Amniotic stem cell (primary cell): ENCODE measurements at regions not wholly inside any gene's neighbourhood (a gene's known extent, or its start where the extent isn't known, plus 50 kb on each side); places are given as distances from the start of the nearest gene placed in this dataset.
"Not testable (repeated sequence)": the region's sequence is repeated elsewhere in the genome, so short reads cannot be mapped to it uniquely, and the experiment has no call there.

Experiments used
- DNase-seq: peaks from one replicate; lab custom pipeline; 2025; lab: John Stamatoyannopoulos, UW

DNA sequence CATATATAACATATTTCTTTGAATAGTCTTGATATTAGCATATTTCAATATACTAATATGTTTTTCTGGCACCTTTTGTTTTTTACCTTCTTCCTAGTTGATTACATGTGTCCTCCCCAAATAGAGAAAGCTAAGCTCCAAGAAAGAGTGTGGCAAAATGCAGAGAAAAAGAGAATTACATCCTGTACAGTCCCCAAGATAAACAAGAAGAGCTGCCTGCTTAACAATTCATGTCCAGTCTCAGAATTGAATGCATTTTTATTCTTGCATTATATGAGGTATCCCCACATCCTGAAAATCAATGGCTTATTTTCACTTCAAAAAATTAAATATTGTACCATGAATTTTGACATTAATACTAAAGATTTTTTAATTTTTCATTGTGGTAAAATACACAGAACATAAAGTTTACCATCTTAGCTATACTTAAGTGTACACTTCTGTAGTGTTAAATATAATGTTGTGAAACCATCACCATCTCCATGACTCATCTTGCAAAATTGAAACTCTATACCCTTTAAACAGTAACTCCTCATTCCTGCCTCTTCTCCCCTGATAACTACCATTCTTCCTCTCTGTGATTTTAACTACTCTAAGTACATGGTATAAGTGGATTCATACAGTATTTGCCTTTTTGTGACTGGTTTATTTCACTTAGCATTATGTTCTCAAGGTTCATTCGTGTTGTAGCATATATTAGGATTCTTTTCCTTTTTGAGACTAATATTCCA is 490.3 kb downstream of the COL12A1 start:
- no peak for DNase-seq

GRCh38 chr6:74713941-74714340 is 491.9 kb downstream of the COL12A1 start:
- no peak for DNase-seq

GRCh38 chr6:74705451-74705850 is 500.4 kb downstream of the COL12A1 start:
- no peak for DNase-seq

GRCh38 chr6:74704540-74704939 is 501.3 kb downstream of the COL12A1 start:
- not testable (repeated sequence) for DNase-seq

DNA sequence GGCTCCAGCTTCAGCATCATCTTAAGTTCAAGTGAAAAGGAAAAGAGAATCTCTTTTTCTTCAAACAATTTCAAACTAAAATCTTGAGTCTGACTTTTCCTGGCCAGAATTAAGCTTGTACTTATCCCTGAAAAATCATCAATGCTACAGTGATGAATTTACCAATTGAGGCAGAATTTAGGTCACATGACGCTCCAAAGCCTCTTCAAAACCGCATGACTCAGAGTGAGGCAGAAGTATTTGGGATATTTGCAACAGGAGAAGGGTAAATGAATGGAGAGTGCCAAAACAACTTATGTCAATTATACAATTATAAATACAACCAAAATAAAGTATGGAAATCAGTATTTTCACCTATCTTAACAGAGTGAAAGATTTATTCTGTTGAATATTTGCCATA is 515.5 kb downstream of the COL12A1 start:
- DNase-seq = no peak

DNA sequence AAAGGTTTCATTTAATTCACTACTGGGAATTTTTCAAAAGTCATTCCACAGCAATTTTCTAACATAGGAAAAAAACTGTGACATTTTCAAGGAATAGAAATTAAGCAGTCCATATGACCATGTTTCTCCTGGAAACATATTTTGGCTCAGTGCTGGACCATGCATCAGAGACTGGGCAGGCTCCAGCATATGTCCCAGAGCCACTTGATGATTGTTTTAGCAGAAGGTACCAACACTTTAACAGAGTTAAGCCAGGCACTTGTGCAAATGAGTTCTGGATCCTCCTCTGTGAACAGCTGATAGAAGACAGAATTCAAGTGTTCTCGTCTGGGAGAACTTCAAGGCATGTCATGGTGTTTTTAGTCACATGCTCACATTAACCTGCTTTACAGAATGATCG is 516.3 kb downstream of the COL12A1 start:
- DNase-seq = no peak

GRCh38 chr6:74677463-74677862 is 528.4 kb downstream of the COL12A1 start:
- DNase-seq = no peak

GRCh38 chr6:74676906-74677305 is 528.9 kb downstream of the COL12A1 start:
- no peak for DNase-seq

GRCh38 chr6:74674377-74674776 is 531.5 kb downstream of the COL12A1 start:
- DNase-seq = no peak

GRCh38 chr6:74671558-74672025 is 534.3 kb downstream of the COL12A1 start:
- DNase-seq = peak; percentile 77

GRCh38 chr6:74658391-74658790 is 547.5 kb downstream of the COL12A1 start:
- no peak for DNase-seq

- no peak for DNase-seq
Observed at GRCh38 chr6:74657931-74658330, 547.9 kb downstream of the COL12A1 start.

DNA sequence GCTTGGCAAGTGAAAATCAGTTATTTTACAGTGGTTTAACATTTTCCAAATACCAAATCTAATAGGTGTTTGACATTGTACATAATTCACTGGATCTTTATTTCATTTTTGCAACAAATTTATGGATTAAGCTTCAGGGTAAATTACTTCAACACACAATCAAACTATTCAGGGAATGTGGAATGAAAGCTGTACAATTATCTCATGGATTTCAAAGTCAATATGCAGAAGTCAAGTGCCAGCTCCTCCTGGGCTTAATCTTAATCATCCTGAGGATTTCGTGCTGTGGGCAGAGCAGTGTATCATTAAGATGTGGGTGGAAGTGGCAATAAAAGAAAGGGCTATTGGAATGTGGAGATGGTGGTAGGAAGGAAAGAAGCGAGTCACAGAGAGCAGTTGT is 548.8 kb downstream of the COL12A1 start:
- DNase-seq = no peak

- no peak for DNase-seq
Observed at GRCh38 chr6:74656453-74656852, 549.4 kb downstream of the COL12A1 start.

- no peak for DNase-seq
Observed at GRCh38 chr6:74654296-74654695, 551.6 kb downstream of the COL12A1 start.

DNA sequence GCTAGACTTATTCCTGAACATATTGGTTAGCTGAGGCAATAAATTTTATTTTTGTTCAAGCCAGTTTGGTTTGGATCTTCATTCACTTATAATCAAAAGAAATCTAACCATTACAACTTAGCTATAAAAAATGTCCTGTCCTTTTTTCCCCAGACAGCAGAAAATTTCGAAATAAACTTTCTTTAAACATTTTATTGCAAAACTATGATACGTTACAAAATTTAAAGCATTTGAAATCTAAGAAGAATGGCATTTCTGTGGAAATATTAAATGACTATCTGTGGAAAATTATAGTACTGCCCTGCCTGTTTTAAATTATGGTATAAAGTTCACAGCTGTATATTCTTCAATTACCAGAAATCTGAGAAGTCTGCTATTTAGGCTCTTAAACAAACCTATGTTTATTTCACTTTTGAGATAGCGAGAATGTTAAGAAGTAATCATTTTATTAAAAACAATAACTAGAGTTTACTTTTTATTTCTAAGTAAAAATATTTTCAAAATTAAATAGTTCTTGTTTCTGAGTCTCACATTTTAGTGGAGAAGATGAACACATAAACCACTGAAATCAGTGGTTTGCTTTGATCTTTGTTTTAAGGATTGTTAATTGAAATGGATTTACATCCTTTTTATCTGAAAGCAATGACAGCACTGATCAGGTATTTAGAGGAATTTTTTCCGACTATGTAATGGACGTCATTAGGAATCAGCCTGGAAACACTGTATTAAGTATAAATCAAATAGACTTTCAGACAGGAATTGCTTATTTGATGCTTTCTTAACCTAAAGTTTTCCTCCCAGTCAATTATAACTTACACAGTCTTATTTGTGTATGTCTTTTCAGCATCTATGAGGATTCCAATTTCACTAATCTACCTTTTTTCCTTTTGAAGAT is 553.7 kb downstream of the COL12A1 start:
- no peak for DNase-seq

GRCh38 chr6:74650668-74651067 is 555.2 kb downstream of the COL12A1 start:
- no peak for DNase-seq

- no peak for DNase-seq
Observed at GRCh38 chr6:74646461-74646860, 559.4 kb downstream of the COL12A1 start.

DNA sequence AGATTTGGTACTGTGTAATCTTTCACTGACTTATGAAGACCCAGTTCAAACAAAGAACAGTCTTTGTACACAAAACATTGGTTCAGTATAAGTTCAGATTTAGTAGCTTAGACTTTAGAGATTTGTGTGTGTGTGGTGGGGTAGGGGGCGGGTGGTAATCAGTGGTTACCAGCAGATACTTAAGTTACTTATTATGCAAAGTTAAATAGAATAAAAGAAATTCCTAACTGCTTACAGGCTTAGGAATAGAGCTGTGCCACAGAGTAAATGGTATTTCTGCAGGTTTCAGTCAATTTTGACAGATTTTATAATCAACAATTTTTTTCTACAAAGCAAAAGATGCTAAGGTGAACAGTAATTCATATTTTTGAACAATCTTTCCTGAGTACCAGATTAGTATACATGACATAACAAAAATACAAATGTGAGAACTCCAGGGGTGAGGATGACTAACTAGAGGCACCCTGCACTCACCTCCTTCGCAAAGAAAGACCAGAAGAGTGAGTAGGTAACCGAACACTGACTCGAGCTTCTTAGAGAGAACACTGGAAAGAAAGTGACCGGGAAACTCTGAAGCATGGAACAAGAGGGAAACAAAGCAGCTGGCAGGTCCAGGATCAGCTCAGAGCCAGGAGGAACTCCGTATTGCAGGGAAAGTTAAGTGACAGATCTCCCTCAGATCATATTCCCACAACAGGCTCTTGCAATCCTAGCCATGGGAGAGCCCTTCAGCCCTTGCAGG is 560.6 kb downstream of the COL12A1 start:
- DNase-seq = no peak

GRCh38 chr6:74642101-74642500 is 563.8 kb downstream of the COL12A1 start:
- DNase-seq = no peak

GRCh38 chr6:74638412-74638811 is 567.4 kb downstream of the COL12A1 start:
- DNase-seq = no peak

DNA sequence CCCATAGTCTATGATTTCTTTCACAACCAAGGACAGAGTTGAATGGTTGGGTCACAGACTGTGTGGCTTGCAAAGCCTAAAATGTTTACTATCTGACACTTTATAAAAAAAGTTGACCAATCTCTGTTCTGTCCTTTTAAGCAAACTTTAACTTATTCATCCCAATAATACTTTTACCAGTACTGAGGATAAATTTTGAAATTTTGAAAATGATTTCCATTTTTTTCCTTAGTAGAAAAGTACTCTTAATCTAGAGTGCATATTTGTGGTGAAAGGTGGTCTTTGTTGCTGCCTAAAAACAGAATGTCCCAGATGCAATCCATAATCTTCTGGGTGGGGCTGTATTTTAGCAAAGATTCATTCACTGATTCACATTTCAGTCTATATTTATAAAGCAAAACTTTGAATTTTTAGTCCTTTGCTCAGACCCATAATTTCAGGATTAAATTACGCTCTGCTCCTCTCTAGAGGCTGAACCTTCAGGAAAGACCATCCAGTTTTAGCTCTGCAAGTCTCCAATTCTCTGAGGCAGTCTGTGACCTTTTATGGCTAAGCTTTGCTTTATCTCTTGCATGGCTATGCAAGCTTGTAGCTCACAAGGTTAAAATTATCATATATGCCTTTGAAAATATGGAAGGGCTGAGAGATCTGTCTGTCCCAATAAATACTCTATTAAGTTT is 573.5 kb downstream of the COL12A1 start:
- DNase-seq = no peak
